ENCODE measurements at regions not wholly inside any gene's neighbourhood (a gene's known extent, or its start where the extent isn't known, plus 50 kb on each side); places are given as distances from the start of the nearest gene placed in this dataset.

- TF ChIP-seq CTCF (IDR thresholded peaks at IDR 0.05): no peak
- no peak for TF ChIP-seq POLR2A (IDR thresholded peaks at IDR 0.05)
- no peak for TF ChIP-seq EP300 (IDR thresholded peaks at IDR 0.05)
These were observed 767.9 kb upstream of the SLITRK6 start for GRCh38 chr13:86567119-86567518.

Data from ovary (tissue), 3 donors.